Aorta (tissue), 5 donors: ENCODE measurements at regions not wholly inside any gene's neighbourhood (a gene's known extent, or its start where the extent isn't known, plus 50 kb on each side); places are given as distances from the start of the nearest gene placed in this dataset.

Source experiments
- ATAC-seq: fragments of 200-7000 bp; cut with Tn5 transposase; one replicate; pipeline ENCODE4 v1.9.1; 2022; ENCODE audit warnings: moderate library complexity; ENCODE audit not compliant: low FRiP score
- DNase-seq, 2 donors: peaks; one replicate each; pipeline ENCODE4 v3.0.0-alpha.2; 2020
- H3K27ac ChIP-seq, 2 donors: one replicate each; pipeline ENCODE4 v1.5.1; 2013; ENCODE audit warnings: low read length in 2 of 2, mild to moderate bottlenecking in 2 of 2, moderate library complexity in 2 of 2, control low read depth in 1 of 2, inconsistent platforms in 1 of 2, low read depth in 1 of 2
- H3K27me3 ChIP-seq, 2 donors: one replicate each; pipeline ENCODE4 v1.6.1; 2013; ENCODE audit warnings: control low read depth in 1 of 2, low read length in 1 of 2, mild to moderate bottlenecking in 1 of 2, moderate library complexity in 1 of 2; ENCODE audit not compliant: insufficient read depth in 2 of 2, control insufficient read depth in 1 of 2
- H3K36me3 ChIP-seq, 2 donors: one replicate each; pipeline ENCODE4 v1.6.1; 2013; ENCODE audit warnings: control low read depth in 1 of 2, low read length in 1 of 2, mild to moderate bottlenecking in 1 of 2; ENCODE audit not compliant: insufficient read depth in 2 of 2, control insufficient read depth in 1 of 2
- H3K4me1 ChIP-seq, 2 donors: one replicate each; pipeline ENCODE4 v1.6.1; 2013; ENCODE audit warnings: low read length in 2 of 2, control low read depth in 1 of 2, mild to moderate bottlenecking in 1 of 2, moderate library complexity in 1 of 2; ENCODE audit not compliant: insufficient read depth in 2 of 2, control insufficient read depth in 1 of 2
- H3K4me3 ChIP-seq, 2 donors: one replicate each; pipeline ENCODE4 v1.5.1; 2013; ENCODE audit warnings: low read length in 2 of 2, control low read depth in 1 of 2, mild to moderate bottlenecking in 1 of 2
- H3K9me3 ChIP-seq: one replicate; pipeline ENCODE4 v1.6.1; 2013; ENCODE audit warnings: mild to moderate bottlenecking, low read length; ENCODE audit not compliant: control insufficient read depth
- WGBS, 2 donors: extraction: QIAGEN DNeasy Blood & Tissue Kit; methylation state at CpG; one replicate each; pipeline ENCODE4 v1.1.7; 2013; 5-methylcytosine and 5-hydroxymethylcytosine counted together
- intact Hi-C, 2 donors: fragments of 100-400 bp; cut with DNase I; formaldehyde crosslinking; loops; one replicate each; pipeline versions ENCODE4 v1.14.2 to v1.15.0; 2022
- donor health status: healthy with polysubstance abuse.
- donor health status: Bipolar disorder and iron deficiency.
- donor health status: DM: no; HTN: no; CAD: no.
- donor health status: DM: no; HTN: no; CAD: no.
- donor health status: DM: yes; HTN: yes; CAD: no.

DNA sequence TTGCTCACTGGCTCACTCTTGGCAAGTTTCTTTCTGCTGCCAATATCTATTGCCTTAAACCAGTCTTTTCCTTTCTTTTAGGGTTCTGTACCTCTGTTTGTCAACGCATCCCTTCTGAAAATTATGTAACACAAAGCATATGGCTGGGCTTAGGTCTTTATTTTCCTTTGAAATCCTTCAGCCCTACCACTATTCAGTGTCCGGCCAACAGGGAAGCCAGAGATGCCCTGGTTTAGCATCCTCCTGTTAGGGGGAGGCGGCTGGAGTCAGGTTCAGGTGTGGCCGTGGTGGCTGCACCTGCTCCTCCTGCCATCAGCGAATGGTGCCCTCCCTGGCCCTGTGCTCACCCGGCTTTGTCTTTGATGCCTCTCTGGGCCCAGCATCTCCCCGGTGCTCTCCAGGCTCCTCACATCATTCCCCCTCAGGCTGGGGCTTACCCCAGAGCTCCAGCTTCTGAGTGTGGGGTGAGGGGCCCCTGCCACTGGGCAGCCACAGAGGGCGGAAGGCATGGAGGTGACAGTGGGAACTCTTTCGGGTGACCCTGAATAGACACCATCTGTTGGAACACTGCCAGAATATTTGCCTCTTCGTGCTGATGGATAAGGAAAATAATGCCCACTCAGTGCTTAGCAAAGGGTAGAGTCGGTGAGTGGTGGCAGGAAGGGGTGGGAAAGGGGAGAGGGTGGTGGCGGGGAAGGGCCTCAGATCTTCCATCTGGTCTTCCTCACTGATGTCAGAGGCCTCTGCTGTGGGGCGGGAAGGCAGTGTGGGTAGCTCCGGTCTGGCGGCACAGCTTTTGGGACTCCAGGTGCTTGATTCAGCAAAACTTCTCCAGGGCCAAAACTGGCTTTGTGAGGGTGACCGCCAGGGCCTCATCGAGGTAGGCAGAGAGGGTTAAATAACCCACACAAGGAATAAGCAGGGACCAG, 97.2 kb downstream of the DACT2 start:
- Histone ChIP-seq H3K9me3 (no peaks in the 10 kb centered on the region), H3K27ac (no peak overlapping the region), H3K4me1 (no peaks in the 10 kb centered on the region), H3K27me3 (no peaks in the 10 kb centered on the region), H3K36me3 (no peaks in the 10 kb centered on the region), H3K4me3 (no peak overlapping the region)
- ATAC-seq: no peak
- DNase-seq: no peak
- intact Hi-C loops: no loop called here
- 89 to 90% methylated on average over 17 of the region's 17 CpGs for WGBS, 2 donors

DNA sequence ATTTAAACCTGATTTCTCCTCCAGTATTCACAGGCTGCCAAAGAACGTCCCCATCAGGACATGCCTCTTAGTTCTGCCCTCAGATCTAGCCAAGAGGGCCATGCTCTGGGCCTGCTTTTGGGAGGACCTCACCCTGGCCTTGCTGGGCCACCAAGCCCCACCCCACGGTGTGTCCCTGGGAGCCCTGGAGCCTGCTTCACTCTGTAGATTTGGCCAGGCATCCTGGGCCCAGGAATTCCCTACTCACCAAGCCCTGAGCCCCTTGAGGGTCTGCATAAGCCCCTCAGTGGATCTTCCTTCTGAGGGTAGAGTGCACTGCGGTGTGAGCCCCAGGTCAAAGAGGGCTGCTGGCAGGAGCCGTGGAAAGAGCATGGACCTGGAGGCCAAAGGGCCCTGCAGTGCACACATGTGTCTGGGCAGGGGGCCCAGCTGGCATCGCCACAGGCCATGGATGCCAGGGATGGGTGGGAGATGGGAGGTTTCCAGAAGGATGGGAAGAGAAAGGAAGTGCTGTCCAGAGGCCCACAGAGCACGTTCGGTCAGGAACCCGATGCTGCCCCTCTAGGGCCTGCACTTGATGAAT, 98.0 kb downstream of the DACT2 start:
- no peaks in the 10 kb centered on the region for H3K4me1 ChIP-seq
- ATAC-seq (no peak), DNase-seq (no peak)
- no peaks in the 10 kb centered on the region for H3K9me3 ChIP-seq
- no peaks in the 10 kb centered on the region for H3K36me3 ChIP-seq
- no peaks in the 10 kb centered on the region for H3K27me3 ChIP-seq
- intact Hi-C loops: no loop called here
- no peak overlapping the region for H3K27ac ChIP-seq
- no peak overlapping the region for H3K4me3 ChIP-seq
- WGBS, 2 donors: 90 to 93% methylated on average over 8 of the region's 8 CpGs

DNA sequence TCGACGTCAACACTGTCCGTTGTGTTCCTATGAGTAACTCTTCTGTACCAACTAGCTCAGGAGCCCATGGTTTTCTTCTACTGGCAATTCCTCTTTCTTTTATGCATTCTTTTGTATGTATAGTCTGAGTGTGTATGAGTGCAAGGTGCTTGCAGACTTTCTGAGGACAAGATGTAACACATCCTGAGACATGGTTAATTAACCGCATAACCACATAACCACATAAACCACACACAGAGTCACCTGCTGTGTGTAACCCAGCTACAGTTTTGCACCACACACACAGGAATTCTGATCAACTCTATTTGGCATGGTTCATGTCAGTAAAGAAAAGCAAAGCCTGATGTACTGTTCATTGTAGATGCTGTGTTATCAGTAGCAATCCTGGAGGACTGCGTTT, 98.6 kb downstream of the DACT2 start:
- no peak for DNase-seq
- Histone ChIP-seq H3K4me3 (no peak overlapping the region), H3K27ac (no peak overlapping the region), H3K27me3 (no peaks in the 10 kb centered on the region), H3K9me3 (no peaks in the 10 kb centered on the region), H3K36me3 (no peaks in the 10 kb centered on the region), H3K4me1 (no peaks in the 10 kb centered on the region)
- no peak for ATAC-seq
- 87 to 93% methylated on average over 5 of the region's 5 CpGs for WGBS, 2 donors
- intact Hi-C loops: no loop called here

GRCh38 chr6:168219804-168220203, 99.8 kb downstream of the DACT2 start:
- intact Hi-C loops: no loop called here
- ATAC-seq (no peak), DNase-seq (no peak)
- 56 to 59% methylated on average over 10 of the region's 10 CpGs for WGBS, 2 donors
- Histone ChIP-seq H3K9me3 (no peaks in the 10 kb centered on the region), H3K4me3 (no peak overlapping the region), H3K36me3 (no peaks in the 10 kb centered on the region), H3K27ac (peak overlapping the region in 1 of 2 donors; percentile 83), H3K27me3 (no peaks in the 10 kb centered on the region), H3K4me1 (no peaks in the 10 kb centered on the region)

DNA sequence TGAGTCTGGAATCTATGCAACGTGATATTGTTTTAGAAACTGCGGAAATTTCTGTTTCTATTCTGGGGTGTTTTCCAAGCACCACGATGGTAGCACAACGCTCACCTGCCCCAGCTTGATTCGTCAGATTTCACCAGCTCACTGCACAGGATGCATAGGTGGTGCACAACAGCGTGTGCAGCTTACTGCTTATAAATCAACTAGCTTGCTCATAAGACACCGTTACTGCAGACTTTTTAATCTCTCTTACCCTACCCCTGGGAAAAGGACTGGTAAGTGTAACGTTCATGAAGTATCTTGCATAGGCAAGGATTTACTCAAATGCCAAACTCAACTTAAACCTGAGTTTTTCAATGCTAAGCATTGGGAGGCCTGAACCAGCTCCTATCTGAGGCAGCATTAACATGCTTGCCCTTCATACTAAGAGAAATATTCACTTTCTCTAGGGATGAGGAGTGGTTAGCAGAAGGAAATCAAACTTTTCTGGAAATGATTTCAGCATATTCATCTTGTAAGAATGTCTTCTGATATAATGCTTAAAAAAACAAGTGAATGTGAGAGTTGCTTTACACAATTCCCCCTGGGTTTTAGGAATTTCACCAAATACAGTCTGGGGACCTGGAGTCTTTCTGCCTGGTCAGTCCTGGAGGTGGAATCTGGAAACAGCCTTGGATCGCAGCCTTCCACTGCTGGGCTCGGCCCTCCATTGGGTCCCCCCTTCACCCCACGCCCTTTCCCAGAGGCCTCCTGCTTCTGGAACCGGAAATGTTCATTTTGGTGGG, 100.6 kb downstream of the DACT2 start:
- 3 to 9% methylated on average over 12 of the region's 12 CpGs for WGBS, 2 donors
- Histone ChIP-seq H3K27me3 (no peaks in the 10 kb centered on the region), H3K4me3 (no peak overlapping the region), H3K4me1 (no peaks in the 10 kb centered on the region), H3K27ac (peak overlapping the region in 1 of 2 donors; percentile 83), H3K36me3 (no peaks in the 10 kb centered on the region), H3K9me3 (no peaks in the 10 kb centered on the region)
- DNase-seq (peak in 1 of 2 donors; percentile 81), ATAC-seq (peak; percentile 65)
- intact Hi-C loops: no loop called here

DNA sequence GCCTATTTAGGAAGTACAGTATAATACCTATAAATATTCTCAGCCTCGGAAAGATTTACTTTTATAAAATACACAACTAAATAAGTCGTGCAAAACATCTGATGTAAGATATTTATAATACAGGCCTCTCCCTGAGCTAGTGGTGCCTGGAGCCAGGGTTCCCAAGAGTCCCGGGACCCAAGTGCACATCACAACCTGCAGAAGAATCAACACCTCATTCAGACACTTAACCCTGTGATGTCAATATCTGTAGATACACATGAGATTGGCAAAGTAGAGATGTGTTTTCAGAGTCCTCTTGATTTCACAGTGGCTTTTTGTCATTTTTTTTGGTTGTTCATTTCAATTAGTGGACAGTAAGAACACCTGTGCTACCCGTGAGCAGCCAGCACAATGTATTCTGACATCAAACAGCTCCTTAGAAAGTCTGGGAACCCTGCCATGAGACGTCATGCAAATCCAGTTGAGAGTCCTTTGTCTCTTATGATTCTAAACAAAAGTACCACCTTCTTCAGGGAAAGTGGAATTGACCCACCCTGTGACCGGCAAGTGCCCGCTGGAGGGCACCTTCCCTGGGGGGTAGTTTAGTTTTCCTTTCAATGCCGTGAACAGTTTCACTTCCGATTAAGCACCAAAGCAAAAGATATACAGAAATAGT, 101.6 kb downstream of the DACT2 start:
- ATAC-seq (no peak), DNase-seq (no peak)
- Histone ChIP-seq H3K36me3 (no peaks in the 10 kb centered on the region), H3K9me3 (no peaks in the 10 kb centered on the region), H3K4me1 (no peaks in the 10 kb centered on the region), H3K27me3 (no peaks in the 10 kb centered on the region), H3K4me3 (no peak overlapping the region), H3K27ac (no peak overlapping the region)
- 37 to 39% methylated on average over 9 of the region's 9 CpGs for WGBS, 2 donors
- intact Hi-C loops: no loop called here

GRCh38 chr6:168217216-168217879, 102.2 kb downstream of the DACT2 start:
- DNase-seq (peak in 1 of 2 donors; percentile 65), ATAC-seq (no peak)
- H3K27ac ChIP-seq: no peak overlapping the region
- no peaks in the 10 kb centered on the region for H3K9me3 ChIP-seq
- WGBS, 2 donors: 97% methylated on average over 24 of the region's 24 CpGs
- no peaks in the 10 kb centered on the region for H3K36me3 ChIP-seq
- no peaks in the 10 kb centered on the region for H3K27me3 ChIP-seq
- intact Hi-C loops: no loop called here
- no peak overlapping the region for H3K4me3 ChIP-seq
- H3K4me1 ChIP-seq: no peaks in the 10 kb centered on the region

DNA sequence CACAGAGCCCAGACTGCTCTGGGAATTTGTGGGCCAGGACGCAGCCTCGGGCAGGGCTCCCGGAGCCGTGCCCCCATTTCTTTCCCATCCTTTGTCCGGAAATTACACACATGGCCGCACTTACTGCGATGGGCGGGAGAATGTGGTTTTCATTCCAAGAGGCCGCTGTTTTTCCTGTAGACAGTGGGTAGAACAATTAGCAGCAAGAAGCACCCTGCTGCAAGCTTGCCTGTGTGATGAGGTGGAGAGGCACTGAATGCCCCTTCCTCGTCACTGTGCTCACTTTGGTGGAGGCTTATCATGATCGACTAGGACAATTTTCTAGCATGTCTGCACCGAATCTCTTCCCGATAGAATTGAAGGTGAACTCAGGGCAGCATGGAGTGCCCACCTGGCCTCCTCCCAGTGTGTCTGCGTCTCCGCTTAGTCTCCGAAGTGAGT, 102.8 kb downstream of the DACT2 start:
- intact Hi-C loops: no loop called here
- no peak overlapping the region for H3K27ac ChIP-seq
- H3K9me3 ChIP-seq: no peaks in the 10 kb centered on the region
- peak in 1 of 2 donors; percentile 60 for DNase-seq
- H3K4me3 ChIP-seq: no peak overlapping the region
- H3K27me3 ChIP-seq: no peaks in the 10 kb centered on the region
- no peaks in the 10 kb centered on the region for H3K4me1 ChIP-seq
- WGBS, 2 donors: 91 to 93% methylated on average over 16 of the region's 16 CpGs
- ATAC-seq: no peak
- H3K36me3 ChIP-seq: no peaks in the 10 kb centered on the region
